ENCODE measurements at regions not wholly inside any gene's neighbourhood (a gene's known extent, or its start where the extent isn't known, plus 50 kb on each side); places are given as distances from the start of the nearest gene placed in this dataset.

GRCh38 chrX:9374555-9374954 lies 90.3 kb upstream of the TBL1X start:
- TF ChIP-seq ZNF416 (tag by site-specific recombination; IDR thresholded peaks at IDR 0.05) (no peak), ZNF600 (tag by site-specific recombination; IDR thresholded peaks at IDR 0.05) (no peak), ZNF48 (tag by site-specific recombination; IDR thresholded peaks at IDR 0.05) (no peak), REST (tag by site-specific recombination; IDR thresholded peaks at IDR 0.05) (no peak), ZNF488 (tag by site-specific recombination; IDR thresholded peaks at IDR 0.05) (no peak), ZNF449 (tag by site-specific recombination; IDR thresholded peaks at IDR 0.05) (no peak), CTCF (tag by site-specific recombination; IDR thresholded peaks at IDR 0.05) (no peak), ZNF23 (tag by site-specific recombination; IDR thresholded peaks at IDR 0.05; ENCODE audit: borderline replicate concordance) (no peak), ZBTB20 (tag by site-specific recombination; IDR thresholded peaks at IDR 0.05) (no peak)
